Neural cell (in vitro differentiated cells): ENCODE measurements at regions not wholly inside any gene's neighbourhood (a gene's known extent, or its start where the extent isn't known, plus 50 kb on each side); places are given as distances from the start of the nearest gene placed in this dataset.

Experiments
- CTCF ChIP-seq: fragments of 450-650 bp; IDR thresholded peaks from 2 replicates; pipeline ENCODE4 v1.5.1; 2014; ENCODE audit warnings: antibody characterized with exemption, mild to moderate bottlenecking, moderate library complexity; ENCODE audit not compliant: poor library complexity, severe bottlenecking
- EZH2 ChIP-seq: fragments of 200-600, 300-800 bp; shearing (Covaris generic), sonication (generic); IDR thresholded peaks from 2 replicates; pipeline ENCODE4 v1.6.1; 2014; ENCODE audit warnings: antibody characterized with exemption, low read length, borderline replicate concordance, mild to moderate bottlenecking; ENCODE audit not compliant: insufficient read depth, poor library complexity, severe bottlenecking
- MXI1 ChIP-seq: fragments of 450-650 bp; conservative IDR thresholded peaks from 2 replicates; pipeline ENCODE4 v1.6.1; 2014; ENCODE audit warnings: antibody characterized with exemption, mild to moderate bottlenecking; ENCODE audit not compliant: poor library complexity, severe bottlenecking
- POLR2AphosphoS5 ChIP-seq: IDR thresholded peaks from 2 replicates; pipeline ENCODE4 v1.6.1; 2012
- REST ChIP-seq: IDR thresholded peaks from 2 replicates; pipeline ENCODE4 v1.6.1; 2012; ENCODE audit warnings: borderline replicate concordance
- SMC3 ChIP-seq: fragments of 450-650 bp; conservative IDR thresholded peaks from 2 replicates; pipeline ENCODE4 v1.6.1; 2014; ENCODE audit warnings: antibody characterized with exemption, mild to moderate bottlenecking, moderate library complexity; ENCODE audit not compliant: poor library complexity
- TAF1 ChIP-seq: IDR thresholded peaks from 2 replicates; pipeline ENCODE4 v1.6.1; 2012; ENCODE audit warnings: low read depth

- TF ChIP-seq CTCF (no peak), EZH2 (no peak), POLR2AphosphoS5 (no peak), TAF1 (no peak), REST (no peak), MXI1 (no peak), SMC3 (no peak)
These were observed 119.9 kb upstream of the GAP43 start for GRCh38 chr3:115503394-115503793.
